Panc1 (cell line): ENCODE measurements at regions not wholly inside any gene's neighbourhood (a gene's known extent, or its start where the extent isn't known, plus 50 kb on each side); places are given as distances from the start of the nearest gene placed in this dataset.

Experiments
- REST ChIP-seq, 2 experiments: IDR thresholded peaks; 2 replicates each; pipeline ENCODE4 v1.6.1; 2011 to 2012; ENCODE audit warnings: low read depth in 2 of 2, control low read depth in 1 of 2, low read length in 1 of 2, mild to moderate bottlenecking in 1 of 2, moderate library complexity in 1 of 2; ENCODE audit not compliant: insufficient read depth in 1 of 2
- TF ChIP-seq, protein P1 (sequence below): fragments of 450-650 bp; IDR thresholded peaks from 2 replicates; pipeline ENCODE4 v1.5.1; 2017; ENCODE audit warnings: mild to moderate bottlenecking

- no peak for TF ChIP-seq REST (IDR thresholded peaks at IDR 0.05; ENCODE audit: insufficient read depth in 1 of 2, low read depth in 2 of 2, low read length in 1 of 2)
- TF ChIP-seq, protein P1, sequence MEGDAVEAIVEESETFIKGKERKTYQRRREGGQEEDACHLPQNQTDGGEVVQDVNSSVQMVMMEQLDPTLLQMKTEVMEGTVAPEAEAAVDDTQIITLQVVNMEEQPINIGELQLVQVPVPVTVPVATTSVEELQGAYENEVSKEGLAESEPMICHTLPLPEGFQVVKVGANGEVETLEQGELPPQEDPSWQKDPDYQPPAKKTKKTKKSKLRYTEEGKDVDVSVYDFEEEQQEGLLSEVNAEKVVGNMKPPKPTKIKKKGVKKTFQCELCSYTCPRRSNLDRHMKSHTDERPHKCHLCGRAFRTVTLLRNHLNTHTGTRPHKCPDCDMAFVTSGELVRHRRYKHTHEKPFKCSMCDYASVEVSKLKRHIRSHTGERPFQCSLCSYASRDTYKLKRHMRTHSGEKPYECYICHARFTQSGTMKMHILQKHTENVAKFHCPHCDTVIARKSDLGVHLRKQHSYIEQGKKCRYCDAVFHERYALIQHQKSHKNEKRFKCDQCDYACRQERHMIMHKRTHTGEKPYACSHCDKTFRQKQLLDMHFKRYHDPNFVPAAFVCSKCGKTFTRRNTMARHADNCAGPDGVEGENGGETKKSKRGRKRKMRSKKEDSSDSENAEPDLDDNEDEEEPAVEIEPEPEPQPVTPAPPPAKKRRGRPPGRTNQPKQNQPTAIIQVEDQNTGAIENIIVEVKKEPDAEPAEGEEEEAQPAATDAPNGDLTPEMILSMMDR: no peak
These were observed 777.1 kb upstream of the GOLIM4 start for GRCh38 chr3:168872826-168873225.
